Loucy (cell line): ENCODE measurements at regions not wholly inside any gene's neighbourhood (a gene's known extent, or its start where the extent isn't known, plus 50 kb on each side); places are given as distances from the start of the nearest gene placed in this dataset.

Experiments used
- EZH2phosphoT487 ChIP-seq: fragments of 200-600 bp; IDR thresholded peaks from 2 replicates; pipeline ENCODE4 v1.6.1; 2018; ENCODE audit warnings: antibody characterized with exemption, mild to moderate bottlenecking, moderate library complexity, borderline replicate concordance
- TF ChIP-seq, protein P1 (sequence below): fragments of 200-600 bp; sonication (generic); conservative IDR thresholded peaks from 2 replicates; pipeline ENCODE4 v1.5.1; 2014; ENCODE audit warnings: mild to moderate bottlenecking, antibody characterized with exemption, low read length

DNA sequence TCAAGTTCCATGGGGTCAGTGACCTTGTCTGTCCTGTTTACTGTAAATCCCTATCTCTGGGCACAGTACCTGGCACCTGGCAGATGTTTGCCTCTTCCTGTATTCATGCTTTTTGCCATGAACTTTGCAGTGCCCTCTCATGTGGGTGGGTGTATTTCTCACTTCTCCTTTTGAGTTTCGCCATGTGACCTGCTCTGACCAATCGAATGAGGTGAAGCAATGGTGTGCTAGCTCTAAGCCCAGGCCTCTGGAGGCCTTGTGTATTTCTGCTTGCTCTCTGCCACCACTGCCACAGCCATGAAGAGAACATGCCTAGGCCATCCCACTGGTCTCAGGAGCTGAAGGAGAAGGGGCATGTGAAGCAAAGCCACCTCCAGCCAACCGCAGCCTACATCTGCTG, 185.5 kb upstream of the ZC3H12A start:
- TF ChIP-seq, protein P1, sequence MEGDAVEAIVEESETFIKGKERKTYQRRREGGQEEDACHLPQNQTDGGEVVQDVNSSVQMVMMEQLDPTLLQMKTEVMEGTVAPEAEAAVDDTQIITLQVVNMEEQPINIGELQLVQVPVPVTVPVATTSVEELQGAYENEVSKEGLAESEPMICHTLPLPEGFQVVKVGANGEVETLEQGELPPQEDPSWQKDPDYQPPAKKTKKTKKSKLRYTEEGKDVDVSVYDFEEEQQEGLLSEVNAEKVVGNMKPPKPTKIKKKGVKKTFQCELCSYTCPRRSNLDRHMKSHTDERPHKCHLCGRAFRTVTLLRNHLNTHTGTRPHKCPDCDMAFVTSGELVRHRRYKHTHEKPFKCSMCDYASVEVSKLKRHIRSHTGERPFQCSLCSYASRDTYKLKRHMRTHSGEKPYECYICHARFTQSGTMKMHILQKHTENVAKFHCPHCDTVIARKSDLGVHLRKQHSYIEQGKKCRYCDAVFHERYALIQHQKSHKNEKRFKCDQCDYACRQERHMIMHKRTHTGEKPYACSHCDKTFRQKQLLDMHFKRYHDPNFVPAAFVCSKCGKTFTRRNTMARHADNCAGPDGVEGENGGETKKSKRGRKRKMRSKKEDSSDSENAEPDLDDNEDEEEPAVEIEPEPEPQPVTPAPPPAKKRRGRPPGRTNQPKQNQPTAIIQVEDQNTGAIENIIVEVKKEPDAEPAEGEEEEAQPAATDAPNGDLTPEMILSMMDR: no peak
- no peak for TF ChIP-seq EZH2phosphoT487
